Thyroid gland (tissue), 4 donors: ENCODE measurements at regions not wholly inside any gene's neighbourhood (a gene's known extent, or its start where the extent isn't known, plus 50 kb on each side); places are given as distances from the start of the nearest gene placed in this dataset.

Experiments used
- CTCF ChIP-seq, 6 experiments: fragments of 200-600 bp in 3 of 6; fragments of 450-650 bp in 3 of 6; sonication (generic) in 3 of 6; IDR thresholded peaks; one replicate each; pipeline ENCODE4 v1.5.1; 2016 to 2019; ENCODE audit warnings: antibody characterized with exemption in 6 of 6, mild to moderate bottlenecking in 2 of 6, inconsistent platforms in 1 of 6, moderate library complexity in 1 of 6
- POLR2A ChIP-seq, 2 donors: fragments of 450-650 bp; IDR thresholded peaks; one replicate each; pipeline ENCODE4 v1.6.1; 2017; ENCODE audit warnings: antibody characterized with exemption in 2 of 2, mild to moderate bottlenecking in 2 of 2, moderate library complexity in 1 of 2

GRCh38 chr12:4082809-4083403, 190.7 kb upstream of the CCND2 start:
- TF ChIP-seq CTCF (IDR thresholded peaks at IDR 0.05) (no peak), POLR2A (IDR thresholded peaks at IDR 0.05) (no peak)
